B cell (primary cell): ENCODE measurements at regions not wholly inside any gene's neighbourhood (a gene's known extent, or its start where the extent isn't known, plus 50 kb on each side); places are given as distances from the start of the nearest gene placed in this dataset.

Experiments
- ATAC-seq: fragments of 200-7000 bp; cut with Tn5 transposase; one replicate; pipeline ENCODE4 v1.10.0; 2021; ENCODE audit warnings: low read depth, mild to moderate bottlenecking, moderate number of reproducible peaks, moderate library complexity
- CTCF ChIA-PET: fragments of 350-600 bp; sonication (Branson Sonifier 250); formaldehyde crosslinking; loops from one replicate; lab custom pipeline; 2021; ENCODE audit warnings: antibody characterized with exemption, inconsistent platforms; lab: Charles Lee
- POLR2A ChIA-PET: fragments of 350-600 bp; sonication (Branson Sonifier 250); formaldehyde crosslinking; loops from one replicate; lab custom pipeline; 2021; ENCODE audit warnings: antibody characterized with exemption; lab: Charles Lee
- DNase-seq: peaks from one replicate; pipeline ENCODE4 v3.0.0; 2013
- H2AFZ ChIP-seq: 2 replicates; pipeline ENCODE4 v1.6.1; 2012; ENCODE audit warnings: mild to moderate bottlenecking, low read depth, low read length; ENCODE audit not compliant: insufficient read depth, poor library complexity, severe bottlenecking
- H3K27ac ChIP-seq, 2 donors: 1 replicate in 1 of 2; 2 replicates in 1 of 2; pipeline ENCODE4 v1.5.1; 2012 to 2013; ENCODE audit warnings: low read length in 2 of 2, mild to moderate bottlenecking in 2 of 2, moderate library complexity in 1 of 2
- H3K27me3 ChIP-seq, 4 experiments: fragments of 200-600 bp in 1 of 4; sonication (generic) in 1 of 4; replicated peaks in 1 of 4; 1 replicate in 2 of 4; 2 replicates in 2 of 4; pipeline versions ENCODE4 v1.6.1 to v1.7.0; 2013 to 2016; ENCODE audit warnings: low read length in 3 of 4, mild to moderate bottlenecking in 2 of 4, mixed read lengths in 1 of 4, moderate library complexity in 1 of 4; ENCODE audit not compliant: insufficient read depth in 4 of 4, control insufficient read depth in 3 of 4; ENCODE audit errors: control extremely low read depth in 1 of 4
- H3K36me3 ChIP-seq, 2 experiments: replicated peaks in 1 of 2; 1 replicate in 1 of 2; 2 replicates in 1 of 2; pipeline versions ENCODE4 v1.6.1 to v1.7.1; 2013; ENCODE audit warnings: low read length in 1 of 2; ENCODE audit not compliant: insufficient read depth in 2 of 2, control insufficient read depth in 1 of 2; ENCODE audit errors: control extremely low read depth in 1 of 2, extremely low read depth in 1 of 2
- H3K4me1 ChIP-seq, 2 donors: fragments of 200-600 bp in 1 of 2; sonication (generic) in 1 of 2; 1 replicate in 1 of 2; 2 replicates in 1 of 2; pipeline versions ENCODE4 v1.5.1 to v1.6.1; 2013 to 2017; ENCODE audit warnings: low read length in 2 of 2; ENCODE audit not compliant: control insufficient read depth in 2 of 2, insufficient read depth in 2 of 2
- H3K4me2 ChIP-seq: replicated peaks from 2 replicates; pipeline ENCODE3; 2012; ENCODE audit warnings: mild to moderate bottlenecking, low read depth, low read length; ENCODE audit not compliant: poor library complexity, severe bottlenecking
- H3K4me3 ChIP-seq, 5 experiments: fragments of 200-600 bp in 1 of 5; sonication (generic) in 1 of 5; 1 replicate in 3 of 5; 2 replicates in 2 of 5; pipeline versions ENCODE4 v1.5.1 to v1.7.0; 2011 to 2016; ENCODE audit warnings: low read length in 4 of 5, mild to moderate bottlenecking in 4 of 5, low read depth in 2 of 5, control low read depth in 1 of 5, moderate library complexity in 1 of 5; ENCODE audit not compliant: insufficient read depth in 1 of 5; ENCODE audit errors: control extremely low read depth in 1 of 5, extremely low read depth in 1 of 5
- H3K79me2 ChIP-seq: fragments of 200-600 bp; sonication (generic); one replicate; pipeline ENCODE4 v1.6.0; 2016; ENCODE audit warnings: low read length; ENCODE audit not compliant: control insufficient read depth, insufficient read depth
- H3K9ac ChIP-seq: fragments of 200-600 bp; sonication (generic); 2 replicates; pipeline ENCODE4 v1.6.1; 2017; ENCODE audit warnings: mild to moderate bottlenecking, low read length, moderate library complexity
- H3K9me3 ChIP-seq, 3 donors: one replicate each; pipeline versions ENCODE4 v1.6.1 to v1.7.1; 2013; ENCODE audit warnings: low read length in 2 of 3; ENCODE audit not compliant: control insufficient read depth in 2 of 3, insufficient read depth in 1 of 3; ENCODE audit errors: control extremely low read depth in 1 of 3
- H4K20me1 ChIP-seq: 2 replicates; pipeline ENCODE4 v1.6.0; 2012; ENCODE audit warnings: mild to moderate bottlenecking, low read length; ENCODE audit not compliant: insufficient read depth, control insufficient read depth, poor library complexity, severe bottlenecking
- H3K27ac Mint-ChIP-seq: one replicate; pipeline ENCODE4 v1.8.0; 2021; ENCODE audit warnings: mixed read lengths
- H3K27me3 Mint-ChIP-seq: one replicate; pipeline ENCODE4 v1.8.0; 2021; ENCODE audit warnings: mixed read lengths
- H3K4me1 Mint-ChIP-seq: one replicate; pipeline ENCODE4 v1.8.0; 2021; ENCODE audit warnings: mixed read lengths
- H3K4me3 Mint-ChIP-seq: one replicate; pipeline ENCODE4 v1.8.0; 2021; ENCODE audit warnings: mixed read lengths
- H3K9me3 Mint-ChIP-seq: one replicate; pipeline ENCODE4 v1.8.0; 2022; ENCODE audit warnings: mixed read lengths; ENCODE audit not compliant: insufficient read depth
- CTCF ChIP-seq: fragments of 200-600 bp; IDR thresholded peaks from one replicate; pipeline ENCODE4 v1.8.0; 2022; ENCODE audit warnings: antibody characterized with exemption, mild to moderate bottlenecking
- EZH2 ChIP-seq: IDR thresholded peaks from 2 replicates; pipeline ENCODE4 v1.6.1; 2012; ENCODE audit warnings: borderline replicate concordance, low read depth, mild to moderate bottlenecking, moderate library complexity, low read length; ENCODE audit not compliant: insufficient read depth, poor library complexity, severe bottlenecking
- WGBS: methylation state at CpG from one replicate; pipeline ENCODE4 v1.1.5; 2013; ENCODE audit warnings: missing lambda C conversion rate; ENCODE audit not compliant: insufficient coverage; 5-methylcytosine and 5-hydroxymethylcytosine counted together
- intact Hi-C: fragments of 100-400 bp; cut with micrococcal nuclease; formaldehyde crosslinking; loops from one replicate; pipeline ENCODE4 v1.10.0; 2022

DNA sequence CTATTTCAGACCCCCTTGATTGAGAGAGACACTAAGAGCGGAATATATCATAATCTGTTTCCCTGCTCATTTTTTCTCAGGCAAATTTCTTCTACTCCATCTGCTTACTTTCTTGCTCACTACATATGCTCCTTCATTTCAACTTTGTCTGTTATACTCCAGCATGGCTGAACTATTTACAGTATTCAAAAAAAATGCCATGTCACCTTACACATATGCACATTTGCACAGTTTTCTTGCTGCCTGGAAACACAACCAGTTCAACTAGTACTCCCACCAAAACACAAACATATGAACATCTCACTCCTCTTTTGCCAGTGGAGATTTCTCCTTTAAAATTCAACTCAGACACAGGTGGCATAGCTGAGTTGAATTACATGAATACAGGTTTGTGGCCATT is 1142.1 kb upstream of the CADM2 start:
- H3K27ac ChIP-seq, result no peak overlapping the region
- CTCF ChIA-PET, result no interaction called here
- peaks cover 0 to 10% (median 0%) of the 10 kb centered on the region in 3 donors for H3K9me3 ChIP-seq
- Mint-ChIP-seq H3K27ac (no peak overlapping the region), H3K9me3 (no peaks in the 10 kb centered on the region), H3K4me1 (no peaks in the 10 kb centered on the region), H3K4me3 (no peak overlapping the region), H3K27me3 (no peaks in the 10 kb centered on the region)
- H2AFZ ChIP-seq, result no peak overlapping the region
- no peak overlapping the region for H3K4me2 ChIP-seq
- H3K79me2 ChIP-seq, result no peaks in the 10 kb centered on the region
- ATAC-seq, result no peak
- POLR2A ChIA-PET, result no interaction called here
- no peak overlapping the region for H3K9ac ChIP-seq
- WGBS, result 86% methylated on average over 1 of the region's 1 CpG
- TF ChIP-seq EZH2 (no peak), CTCF (no peak)
- no peaks in the 10 kb centered on the region for H3K36me3 ChIP-seq
- H3K4me3 ChIP-seq, result no peak overlapping the region
- H3K27me3 ChIP-seq, result no peaks in the 10 kb centered on the region
- intact Hi-C loops, result no loop called here
- H4K20me1 ChIP-seq, result no peaks in the 10 kb centered on the region
- H3K4me1 ChIP-seq, result no peaks in the 10 kb centered on the region
- no peak for DNase-seq

GRCh38 chr3:83821506-83821905 is 1137.3 kb upstream of the CADM2 start:
- Mint-ChIP-seq H3K4me1 (no peaks in the 10 kb centered on the region), H3K4me3 (no peak overlapping the region)
- CTCF ChIA-PET, result no interaction called here

More at GRCh38 chr3:83821506-83821905, 1137.3 kb upstream of the CADM2 start:
- Histone ChIP-seq H3K9me3 (no peaks in the 10 kb centered on the region), H4K20me1 (no peaks in the 10 kb centered on the region), H3K4me2 (no peak overlapping the region), H3K4me3 (no peak overlapping the region), H3K36me3 (no peaks in the 10 kb centered on the region), H3K79me2 (no peaks in the 10 kb centered on the region), H3K27ac (no peak overlapping the region), H3K27me3 (no peaks in the 10 kb centered on the region), H2AFZ (no peak overlapping the region), H3K4me1 (no peaks in the 10 kb centered on the region), H3K9ac (no peak overlapping the region)
- DNase-seq (no peak), ATAC-seq (no peak)
- 85% methylated on average over 8 of the region's 8 CpGs for WGBS
- H3K27ac Mint-ChIP-seq, result no peak overlapping the region
- intact Hi-C loops, result no loop called here
- no peaks in the 10 kb centered on the region for H3K27me3 Mint-ChIP-seq
- TF ChIP-seq CTCF (no peak), EZH2 (no peak)
- no peaks in the 10 kb centered on the region for H3K9me3 Mint-ChIP-seq
- POLR2A ChIA-PET, result no interaction called here
